22Rv1 (cell line): ENCODE measurements at regions not wholly inside any gene's neighbourhood (a gene's known extent, or its start where the extent isn't known, plus 50 kb on each side); places are given as distances from the start of the nearest gene placed in this dataset.

ENCODE experiments used
- H3K27ac ChIP-seq: fragments of 450-650 bp; 2 replicates; pipeline ENCODE4 v1.5.1; 2017
- CTCF ChIP-seq: fragments of 450-650 bp; IDR thresholded peaks from 2 replicates; pipeline ENCODE4 v1.5.1; 2017; ENCODE audit warnings: mild to moderate bottlenecking
- ZFX ChIP-seq: fragments of 450-650 bp; IDR thresholded peaks from 2 replicates; pipeline ENCODE4 v1.6.1; 2017; ENCODE audit warnings: antibody characterized with exemption, borderline replicate concordance

GRCh38 chr11:104649002-104649401 is 249.3 kb downstream of the CASP12 start:
- no peak for TF ChIP-seq CTCF
- TF ChIP-seq ZFX: no peak
- no peak overlapping the region for H3K27ac ChIP-seq

GRCh38 chr11:104645261-104646222 is 252.7 kb downstream of the CASP12 start:
- TF ChIP-seq ZFX (no peak), CTCF (no peak)
- H3K27ac ChIP-seq: no peak overlapping the region

GRCh38 chr11:104637662-104638170 is 260.5 kb downstream of the CASP12 start:
- H3K27ac ChIP-seq: no peak overlapping the region
- TF ChIP-seq CTCF: no peak

- no peak for TF ChIP-seq CTCF
- no peak for TF ChIP-seq ZFX
- H3K27ac ChIP-seq: no peak overlapping the region
Measured at GRCh38 chr11:104633226-104633625, 265.0 kb downstream of the CASP12 start.

GRCh38 chr11:104630352-104630751 is 267.9 kb downstream of the CASP12 start:
- TF ChIP-seq CTCF: no peak
- H3K27ac ChIP-seq: no peak overlapping the region

GRCh38 chr11:104625246-104625645 is 273.0 kb downstream of the CASP12 start:
- H3K27ac ChIP-seq: no peak overlapping the region
- TF ChIP-seq CTCF: no peak
- no peak for TF ChIP-seq ZFX

GRCh38 chr11:104624021-104624420 is 274.2 kb downstream of the CASP12 start:
- TF ChIP-seq ZFX (no peak), CTCF (no peak)

More at GRCh38 chr11:104624021-104624420, 274.2 kb downstream of the CASP12 start:
- H3K27ac ChIP-seq: no peak overlapping the region
